ENCODE measurements at regions not wholly inside any gene's neighbourhood (a gene's known extent, or its start where the extent isn't known, plus 50 kb on each side); places are given as distances from the start of the nearest gene placed in this dataset.

GRCh38 chr1:83016354-83016849 lies 982.5 kb downstream of the TTLL7 start:
- peaks cover 0 to 9% of the 10 kb centered on the region in 2 donors for H3K9me3 ChIP-seq (ENCODE audit: control insufficient read depth in 1 of 2, low read length in 2 of 2)
- H3K27me3 ChIP-seq (ENCODE audit: low read depth, low read length) = no peaks in the 10 kb centered on the region
- H3K27ac ChIP-seq (ENCODE audit: low read length) = no peak overlapping the region
- no peaks in the 10 kb centered on the region for H3K36me3 ChIP-seq (ENCODE audit: control insufficient read depth in 1 of 2, insufficient read depth in 2 of 2, low read length in 2 of 2)
- no peak overlapping the region for H3K4me3 ChIP-seq (ENCODE audit: low read depth in 1 of 2, low read length in 2 of 2)
- no peaks in the 10 kb centered on the region for H3K4me1 ChIP-seq (ENCODE audit: control insufficient read depth in 1 of 2, insufficient read depth in 2 of 2, low read length in 2 of 2)

- Histone ChIP-seq H3K4me1 (ENCODE audit: control insufficient read depth in 1 of 2, insufficient read depth in 2 of 2, low read length in 2 of 2) (no peaks in the 10 kb centered on the region), H3K9me3 (ENCODE audit: control insufficient read depth in 1 of 2, low read length in 2 of 2) (peaks cover 0 to 4% of the 10 kb centered on the region in 2 donors), H3K36me3 (ENCODE audit: control insufficient read depth in 1 of 2, insufficient read depth in 2 of 2, low read length in 2 of 2) (no peaks in the 10 kb centered on the region), H3K4me3 (ENCODE audit: low read depth in 1 of 2, low read length in 2 of 2) (no peak overlapping the region), H3K27ac (ENCODE audit: low read length) (no peak overlapping the region), H3K27me3 (ENCODE audit: low read depth, low read length) (no peaks in the 10 kb centered on the region)
Measured at GRCh38 chr1:83015163-83015562, 983.8 kb downstream of the TTLL7 start.

- H3K4me1 ChIP-seq (ENCODE audit: control insufficient read depth in 1 of 2, insufficient read depth in 2 of 2, low read length in 2 of 2) = no peaks in the 10 kb centered on the region
- H3K27me3 ChIP-seq (ENCODE audit: low read depth, low read length) = no peaks in the 10 kb centered on the region
- no peak overlapping the region for H3K4me3 ChIP-seq (ENCODE audit: low read depth in 1 of 2, low read length in 2 of 2)
- H3K36me3 ChIP-seq (ENCODE audit: control insufficient read depth in 1 of 2, insufficient read depth in 2 of 2, low read length in 2 of 2) = no peaks in the 10 kb centered on the region
- no peaks in the 10 kb centered on the region for H3K9me3 ChIP-seq (ENCODE audit: control insufficient read depth in 1 of 2, low read length in 2 of 2)
- no peak overlapping the region for H3K27ac ChIP-seq (ENCODE audit: low read length)
Measured at GRCh38 chr1:83012950-83013349, 986.0 kb downstream of the TTLL7 start.

GRCh38 chr1:83011265-83011664 lies 987.7 kb downstream of the TTLL7 start:
- Histone ChIP-seq H3K36me3 (ENCODE audit: control insufficient read depth in 1 of 2, insufficient read depth in 2 of 2, low read length in 2 of 2) (no peaks in the 10 kb centered on the region), H3K4me1 (ENCODE audit: control insufficient read depth in 1 of 2, insufficient read depth in 2 of 2, low read length in 2 of 2) (no peaks in the 10 kb centered on the region), H3K9me3 (ENCODE audit: control insufficient read depth in 1 of 2, low read length in 2 of 2) (no peaks in the 10 kb centered on the region), H3K4me3 (ENCODE audit: low read depth in 1 of 2, low read length in 2 of 2) (no peak overlapping the region), H3K27me3 (ENCODE audit: low read depth, low read length) (no peaks in the 10 kb centered on the region), H3K27ac (ENCODE audit: low read length) (no peak overlapping the region)

- Histone ChIP-seq H3K27me3 (ENCODE audit: low read depth, low read length) (no peaks in the 10 kb centered on the region), H3K4me1 (ENCODE audit: control insufficient read depth in 1 of 2, insufficient read depth in 2 of 2, low read length in 2 of 2) (no peaks in the 10 kb centered on the region), H3K4me3 (ENCODE audit: low read depth in 1 of 2, low read length in 2 of 2) (no peak overlapping the region), H3K36me3 (ENCODE audit: control insufficient read depth in 1 of 2, insufficient read depth in 2 of 2, low read length in 2 of 2) (no peaks in the 10 kb centered on the region), H3K27ac (ENCODE audit: low read length) (no peak overlapping the region), H3K9me3 (ENCODE audit: control insufficient read depth in 1 of 2, low read length in 2 of 2) (no peaks in the 10 kb centered on the region)
Measured at GRCh38 chr1:83006271-83006670, 992.7 kb downstream of the TTLL7 start.

- Histone ChIP-seq H3K36me3 (ENCODE audit: control insufficient read depth in 1 of 2, insufficient read depth in 2 of 2, low read length in 2 of 2) (no peaks in the 10 kb centered on the region), H3K9me3 (ENCODE audit: control insufficient read depth in 1 of 2, low read length in 2 of 2) (no peaks in the 10 kb centered on the region), H3K4me3 (ENCODE audit: low read depth in 1 of 2, low read length in 2 of 2) (no peak overlapping the region), H3K27ac (ENCODE audit: low read length) (no peak overlapping the region), H3K4me1 (ENCODE audit: control insufficient read depth in 1 of 2, insufficient read depth in 2 of 2, low read length in 2 of 2) (no peaks in the 10 kb centered on the region), H3K27me3 (ENCODE audit: low read depth, low read length) (no peaks in the 10 kb centered on the region)
Measured at GRCh38 chr1:83000286-83000685, 998.6 kb downstream of the TTLL7 start.

- no peaks in the 10 kb centered on the region for H3K9me3 ChIP-seq (ENCODE audit: control insufficient read depth in 1 of 2, low read length in 2 of 2)
- H3K27me3 ChIP-seq (ENCODE audit: low read depth, low read length) = no peaks in the 10 kb centered on the region
- no peak overlapping the region for H3K4me3 ChIP-seq (ENCODE audit: low read depth in 1 of 2, low read length in 2 of 2)
- H3K36me3 ChIP-seq (ENCODE audit: control insufficient read depth in 1 of 2, insufficient read depth in 2 of 2, low read length in 2 of 2) = no peaks in the 10 kb centered on the region
- H3K4me1 ChIP-seq (ENCODE audit: control insufficient read depth in 1 of 2, insufficient read depth in 2 of 2, low read length in 2 of 2) = peaks cover 0 to 5% of the 10 kb centered on the region in 2 donors
- H3K27ac ChIP-seq (ENCODE audit: low read length) = no peak overlapping the region
Measured at GRCh38 chr1:82995951-82996350, 1003.0 kb downstream of the TTLL7 start.

- no peaks in the 10 kb centered on the region for H3K9me3 ChIP-seq (ENCODE audit: control insufficient read depth in 1 of 2, low read length in 2 of 2)
- H3K27me3 ChIP-seq (ENCODE audit: low read depth, low read length) = no peaks in the 10 kb centered on the region
- H3K27ac ChIP-seq (ENCODE audit: low read length) = no peak overlapping the region
- H3K4me3 ChIP-seq (ENCODE audit: low read depth in 1 of 2, low read length in 2 of 2) = no peak overlapping the region
- no peaks in the 10 kb centered on the region for H3K36me3 ChIP-seq (ENCODE audit: control insufficient read depth in 1 of 2, insufficient read depth in 2 of 2, low read length in 2 of 2)
- H3K4me1 ChIP-seq (ENCODE audit: control insufficient read depth in 1 of 2, insufficient read depth in 2 of 2, low read length in 2 of 2) = peaks cover 0 to 5% of the 10 kb centered on the region in 2 donors
Measured at GRCh38 chr1:82994616-82995263, 1004.2 kb downstream of the TTLL7 start.

GRCh38 chr1:82991569-82991968 lies 1007.4 kb downstream of the TTLL7 start:
- Histone ChIP-seq H3K27ac (ENCODE audit: low read length) (no peak overlapping the region), H3K27me3 (ENCODE audit: low read depth, low read length) (no peaks in the 10 kb centered on the region), H3K9me3 (ENCODE audit: control insufficient read depth in 1 of 2, low read length in 2 of 2) (no peaks in the 10 kb centered on the region), H3K4me1 (ENCODE audit: control insufficient read depth in 1 of 2, insufficient read depth in 2 of 2, low read length in 2 of 2) (peaks cover 0 to 5% of the 10 kb centered on the region in 2 donors), H3K36me3 (ENCODE audit: control insufficient read depth in 1 of 2, insufficient read depth in 2 of 2, low read length in 2 of 2) (no peaks in the 10 kb centered on the region), H3K4me3 (ENCODE audit: low read depth in 1 of 2, low read length in 2 of 2) (no peak overlapping the region)

GRCh38 chr1:82979593-82980236 lies 1019.2 kb downstream of the TTLL7 start:
- no peak overlapping the region for H3K27ac ChIP-seq (ENCODE audit: low read length)
- H3K4me1 ChIP-seq (ENCODE audit: control insufficient read depth in 1 of 2, insufficient read depth in 2 of 2, low read length in 2 of 2) = no peaks in the 10 kb centered on the region
- H3K27me3 ChIP-seq (ENCODE audit: low read depth, low read length) = no peaks in the 10 kb centered on the region
- no peaks in the 10 kb centered on the region for H3K36me3 ChIP-seq (ENCODE audit: control insufficient read depth in 1 of 2, insufficient read depth in 2 of 2, low read length in 2 of 2)
- no peaks in the 10 kb centered on the region for H3K9me3 ChIP-seq (ENCODE audit: control insufficient read depth in 1 of 2, low read length in 2 of 2)
- H3K4me3 ChIP-seq (ENCODE audit: low read depth in 1 of 2, low read length in 2 of 2) = no peak overlapping the region

GRCh38 chr1:82978461-82979324 lies 1020.2 kb downstream of the TTLL7 start:
- Histone ChIP-seq H3K27ac (ENCODE audit: low read length) (no peak overlapping the region), H3K36me3 (ENCODE audit: control insufficient read depth in 1 of 2, insufficient read depth in 2 of 2, low read length in 2 of 2) (no peaks in the 10 kb centered on the region), H3K4me3 (ENCODE audit: low read depth in 1 of 2, low read length in 2 of 2) (no peak overlapping the region), H3K27me3 (ENCODE audit: low read depth, low read length) (no peaks in the 10 kb centered on the region), H3K4me1 (ENCODE audit: control insufficient read depth in 1 of 2, insufficient read depth in 2 of 2, low read length in 2 of 2) (no peaks in the 10 kb centered on the region), H3K9me3 (ENCODE audit: control insufficient read depth in 1 of 2, low read length in 2 of 2) (no peaks in the 10 kb centered on the region)
